ENCODE measurements at regions not wholly inside any gene's neighbourhood (a gene's known extent, or its start where the extent isn't known, plus 50 kb on each side); places are given as distances from the start of the nearest gene placed in this dataset.
"Not testable (repeated sequence)": the region's sequence is repeated elsewhere in the genome, so short reads cannot be mapped to it uniquely, and the experiment has no call there.

GRCh38 chr5:134471858-134472449 lies 53.5 kb upstream of the JADE2 start:
- not testable (repeated sequence) for DNase-seq

- DNase-seq = no peak
These were observed 56.5 kb upstream of the JADE2 start for GRCh38 chr5:134468921-134469400.

GRCh38 chr5:134467231-134467630 lies 55.5 kb upstream of the CDKN2AIPNL start:
- DNase-seq = no peak

GRCh38 chr5:134466241-134467069 lies 54.8 kb upstream of the CDKN2AIPNL start:
- DNase-seq = peak; percentile 33

- peak; percentile 62 for DNase-seq
These were observed 54.1 kb upstream of the CDKN2AIPNL start for GRCh38 chr5:134465816-134466240.

- DNase-seq = no peak
These were observed 53.5 kb upstream of the CDKN2AIPNL start for GRCh38 chr5:134464988-134465815.

- DNase-seq = no peak
These were observed 52.5 kb upstream of the CDKN2AIPNL start for GRCh38 chr5:134463991-134464760.

GRCh38 chr5:134463176-134463720 lies 51.6 kb upstream of the CDKN2AIPNL start:
- no peak for DNase-seq

GRCh38 chr5:134462761-134463160 lies 51.1 kb upstream of the CDKN2AIPNL start:
- no peak for DNase-seq

GRCh38 chr5:134462047-134462575 lies 50.4 kb upstream of the CDKN2AIPNL start:
- no peak for DNase-seq

All from CD4-positive, alpha-beta T cell treated with Interleukin-12 subunit alpha and Interleukin-12 subunit beta, for 1 hour (primary cell).